Upper lobe of left lung (tissue), 4 donors: ENCODE measurements at regions not wholly inside any gene's neighbourhood (a gene's known extent, or its start where the extent isn't known, plus 50 kb on each side); places are given as distances from the start of the nearest gene placed in this dataset.

Experiments
- EP300 ChIP-seq, 4 donors: sonication (generic); formaldehyde crosslinking; IDR thresholded peaks; one replicate each; pipeline ENCODE4 v1.5.1; 2017; ENCODE audit warnings: antibody characterized with exemption in 4 of 4, control low read depth in 2 of 4
- TF ChIP-seq, protein P1 (sequence below), 6 experiments: fragments of 450-650 bp in 4 of 6; fragments of 200-600 bp in 2 of 6; sonication (generic) in 2 of 6; IDR thresholded peaks; one replicate each; pipeline ENCODE4 v1.5.1; 2016 to 2019; ENCODE audit warnings: antibody characterized with exemption in 6 of 6

- TF ChIP-seq, protein P1, sequence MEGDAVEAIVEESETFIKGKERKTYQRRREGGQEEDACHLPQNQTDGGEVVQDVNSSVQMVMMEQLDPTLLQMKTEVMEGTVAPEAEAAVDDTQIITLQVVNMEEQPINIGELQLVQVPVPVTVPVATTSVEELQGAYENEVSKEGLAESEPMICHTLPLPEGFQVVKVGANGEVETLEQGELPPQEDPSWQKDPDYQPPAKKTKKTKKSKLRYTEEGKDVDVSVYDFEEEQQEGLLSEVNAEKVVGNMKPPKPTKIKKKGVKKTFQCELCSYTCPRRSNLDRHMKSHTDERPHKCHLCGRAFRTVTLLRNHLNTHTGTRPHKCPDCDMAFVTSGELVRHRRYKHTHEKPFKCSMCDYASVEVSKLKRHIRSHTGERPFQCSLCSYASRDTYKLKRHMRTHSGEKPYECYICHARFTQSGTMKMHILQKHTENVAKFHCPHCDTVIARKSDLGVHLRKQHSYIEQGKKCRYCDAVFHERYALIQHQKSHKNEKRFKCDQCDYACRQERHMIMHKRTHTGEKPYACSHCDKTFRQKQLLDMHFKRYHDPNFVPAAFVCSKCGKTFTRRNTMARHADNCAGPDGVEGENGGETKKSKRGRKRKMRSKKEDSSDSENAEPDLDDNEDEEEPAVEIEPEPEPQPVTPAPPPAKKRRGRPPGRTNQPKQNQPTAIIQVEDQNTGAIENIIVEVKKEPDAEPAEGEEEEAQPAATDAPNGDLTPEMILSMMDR (IDR thresholded peaks at IDR 0.05) = no peak
- no peak for TF ChIP-seq EP300 (IDR thresholded peaks at IDR 0.05)
These were observed 95.7 kb downstream of the MAIP1 start for GRCh38 chr2:200050921-200051610.
